HG03045 (cell line): ENCODE measurements at regions not wholly inside any gene's neighbourhood (a gene's known extent, or its start where the extent isn't known, plus 50 kb on each side); places are given as distances from the start of the nearest gene placed in this dataset.

ENCODE experiments used
- ATAC-seq: cut with Tn5 transposase; IDR thresholded peaks from one replicate; pipeline ENCODE4 v1.9.1; 2021; ENCODE audit warnings: mild to moderate bottlenecking, moderate library complexity; ENCODE audit not compliant: unreplicated experiment

DNA sequence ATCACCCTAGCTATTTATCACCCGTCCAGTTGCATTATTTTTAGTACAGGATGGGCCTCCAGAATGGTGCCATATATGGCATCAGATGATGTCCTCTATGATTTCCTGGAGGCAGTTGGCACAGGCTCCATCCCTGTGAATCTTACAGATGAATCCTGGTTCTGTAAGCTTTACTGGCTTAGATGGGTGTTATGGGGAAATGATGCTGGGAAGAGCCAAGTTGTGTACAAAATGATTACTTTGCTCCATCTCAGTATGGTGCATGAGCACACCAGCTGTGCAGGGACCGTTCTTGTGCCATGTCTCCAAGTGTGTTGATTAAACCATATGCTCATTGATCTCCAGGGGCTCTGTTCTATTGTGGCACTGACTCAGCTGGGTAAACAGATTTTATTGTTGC lies 755.7 kb downstream of the TLR4 start:
- no peak for ATAC-seq

DNA sequence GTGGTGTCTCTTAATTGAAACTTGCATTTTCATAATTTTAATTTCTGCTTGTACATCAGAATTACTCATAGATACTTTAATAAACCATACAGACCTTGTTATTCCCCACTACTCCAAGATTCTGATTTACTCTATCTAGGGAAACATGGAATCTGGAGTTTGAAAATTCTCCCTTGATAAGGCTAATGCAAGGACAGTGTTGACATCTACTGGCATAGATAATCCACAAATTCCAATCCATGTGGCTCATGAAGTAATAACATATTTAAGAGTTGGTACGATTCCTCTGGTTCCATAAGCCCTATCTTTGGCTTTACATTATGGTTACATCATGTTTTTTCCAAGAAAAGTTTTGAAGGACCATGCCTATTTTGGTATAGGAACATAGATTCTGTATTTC lies 759.2 kb downstream of the TLR4 start:
- no peak for ATAC-seq

DNA sequence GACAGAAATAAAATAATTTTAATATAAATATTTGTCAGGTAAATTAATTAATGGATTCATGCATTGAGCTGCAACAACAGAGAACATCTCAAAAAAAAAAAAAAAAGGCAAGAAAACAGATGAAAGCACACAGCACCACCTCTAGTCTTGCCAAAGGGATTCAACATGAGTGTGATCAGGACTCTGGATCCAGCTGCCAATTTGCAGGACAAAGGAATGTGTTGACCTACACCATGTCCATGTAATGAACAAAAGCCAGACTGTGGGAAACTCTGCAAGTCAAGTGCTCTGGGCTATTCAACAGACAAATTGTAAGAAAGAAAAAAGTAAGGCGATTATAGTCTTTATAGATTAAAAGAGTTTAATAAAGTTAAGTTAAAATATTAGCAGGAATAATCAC lies 769.3 kb downstream of the TLR4 start:
- ATAC-seq = no peak

DNA sequence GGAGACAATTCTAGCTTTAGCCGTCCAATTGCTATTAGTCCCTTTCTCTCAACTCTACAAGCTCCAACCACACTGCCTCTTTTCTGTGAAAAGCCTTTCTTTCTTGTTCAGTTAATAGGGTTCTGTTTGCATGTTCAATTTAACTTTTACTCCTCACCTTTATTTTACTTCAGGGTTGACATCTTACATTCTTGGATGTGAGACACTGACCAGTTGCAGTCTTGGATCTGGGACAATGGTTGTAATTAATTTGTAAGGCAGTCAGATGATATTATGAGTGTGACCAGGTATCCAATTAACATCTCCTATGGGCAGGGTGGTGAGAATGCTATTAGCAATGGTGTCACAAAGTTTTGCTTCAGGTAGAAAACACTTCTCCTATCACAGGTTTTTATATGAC lies 774.5 kb downstream of the TLR4 start:
- no peak for ATAC-seq

DNA sequence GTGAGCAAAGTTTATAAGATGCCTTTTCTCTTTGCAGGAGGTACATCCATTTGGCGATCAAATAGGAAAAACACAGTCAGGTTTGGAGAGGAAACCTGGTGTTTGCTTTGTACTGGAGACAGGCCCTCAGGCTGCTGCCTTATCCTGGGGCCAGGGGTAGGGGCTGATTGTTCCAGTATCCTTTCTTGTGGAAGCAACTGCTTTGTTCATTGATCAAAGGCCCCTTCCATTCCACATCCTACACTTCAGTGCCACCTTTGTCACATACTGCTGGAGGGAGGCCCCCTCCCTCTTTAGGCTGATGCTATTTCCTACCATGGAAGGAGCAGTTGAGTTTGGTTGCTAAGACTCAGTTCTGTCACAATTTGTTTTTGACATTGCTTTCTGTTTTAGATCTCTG lies 778.1 kb downstream of the TLR4 start:
- ATAC-seq = no peak

DNA sequence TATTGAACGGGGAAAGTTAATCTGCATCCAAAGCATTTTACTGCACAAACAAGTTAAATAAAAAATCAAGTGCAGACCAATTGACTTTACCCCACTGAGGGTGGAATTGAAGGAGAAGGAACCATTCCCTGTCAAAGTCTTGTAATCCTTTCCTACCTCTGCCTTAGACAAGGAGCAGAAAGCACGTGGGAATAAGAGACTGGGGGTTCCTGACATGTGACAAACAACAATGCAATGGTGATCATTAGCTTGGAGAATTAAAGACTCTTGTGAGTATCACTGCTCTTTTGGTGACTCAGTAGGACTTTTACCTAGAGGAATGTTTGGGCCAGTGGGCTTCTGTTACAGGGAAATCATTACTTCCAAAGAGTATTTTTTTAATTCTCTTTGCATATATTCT lies 779.5 kb downstream of the TLR4 start:
- ATAC-seq = no peak

DNA sequence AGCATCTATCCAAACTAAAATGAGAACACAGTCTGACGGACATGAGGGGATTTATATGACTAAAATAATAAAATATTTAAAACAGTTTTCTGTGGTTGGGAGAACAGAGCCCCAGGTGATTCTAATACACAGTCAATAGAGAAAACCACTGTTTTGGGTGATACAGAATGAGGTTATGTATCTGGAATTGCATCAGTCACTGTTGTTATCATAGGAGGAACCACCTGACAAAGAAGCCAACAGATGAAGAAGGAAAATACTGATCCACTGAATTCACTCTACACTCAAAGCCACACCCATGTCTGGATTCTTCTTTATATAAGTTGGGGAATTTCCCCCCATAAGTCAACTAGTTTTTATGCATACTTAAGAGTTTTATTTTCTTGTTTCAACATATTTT lies 799.0 kb downstream of the TLR4 start:
- ATAC-seq = no peak

GRCh38 chr9:118510711-118511110 lies 806.5 kb downstream of the TLR4 start:
- ATAC-seq = no peak

- ATAC-seq = no peak
Measured at GRCh38 chr9:118515947-118516346, 811.7 kb downstream of the TLR4 start.

DNA sequence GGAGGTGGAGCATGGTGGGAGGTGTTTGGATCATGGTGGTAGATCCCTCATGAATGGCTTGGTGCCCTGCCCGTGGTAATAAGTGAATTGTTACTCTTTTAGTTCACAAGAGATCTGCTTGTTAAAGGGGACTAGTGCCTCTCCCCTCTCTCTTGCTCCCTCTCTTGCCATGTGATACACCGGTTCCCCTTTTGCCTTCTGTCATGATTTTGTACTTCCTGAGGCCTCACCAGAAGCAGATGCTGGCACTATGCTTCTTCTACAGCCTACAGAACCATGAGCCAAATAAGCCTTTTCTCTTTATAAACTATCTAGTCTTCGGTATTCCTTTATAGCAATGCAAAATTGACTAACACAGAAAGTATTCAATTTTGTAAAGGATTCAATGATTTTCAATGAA lies 817.1 kb downstream of the TLR4 start:
- no peak for ATAC-seq

DNA sequence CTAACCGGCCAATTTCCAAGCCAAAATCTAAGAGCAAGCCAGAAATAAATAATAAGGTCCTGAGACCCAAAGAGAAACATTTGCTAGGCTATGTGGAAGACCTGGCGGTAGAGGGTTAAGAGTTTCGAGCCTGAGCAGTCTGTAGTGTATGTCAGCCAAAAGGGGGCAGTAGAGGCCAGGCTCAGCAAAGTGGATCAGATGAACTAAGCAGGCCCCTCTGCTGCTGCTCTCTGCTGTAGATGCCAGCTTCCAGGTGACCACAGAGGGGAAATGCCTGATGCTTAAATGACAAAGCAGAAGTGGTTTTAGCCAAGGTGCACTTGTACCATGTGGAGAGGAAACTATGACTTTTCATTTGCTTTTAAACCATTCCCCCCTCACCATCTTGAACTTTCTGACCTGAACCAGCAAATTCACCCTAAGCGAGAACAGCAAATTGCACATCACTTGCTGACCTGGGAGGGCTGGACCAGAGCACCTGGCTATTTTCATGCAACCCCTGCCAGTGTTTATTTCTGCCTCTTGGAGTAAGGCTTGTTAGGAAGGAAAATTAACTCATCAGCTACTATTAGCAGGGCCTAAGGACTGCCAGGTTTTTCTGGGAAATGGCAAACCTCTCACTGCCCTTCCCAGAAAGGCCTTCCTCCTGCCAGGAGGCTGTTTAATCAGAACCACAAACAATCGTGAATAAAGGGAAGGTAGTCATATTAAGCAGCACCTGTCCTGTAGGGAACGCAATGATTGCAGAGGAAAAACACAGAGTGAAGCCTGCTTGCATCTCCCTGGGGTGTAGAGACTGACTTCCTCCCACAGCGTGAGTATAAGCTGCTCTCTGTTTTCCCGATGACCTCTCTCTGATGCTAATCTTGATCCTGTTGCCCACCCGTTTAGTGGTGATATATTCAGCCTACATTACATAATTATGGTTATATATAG lies 818.2 kb downstream of the TLR4 start:
- peak; percentile 84 for ATAC-seq

DNA sequence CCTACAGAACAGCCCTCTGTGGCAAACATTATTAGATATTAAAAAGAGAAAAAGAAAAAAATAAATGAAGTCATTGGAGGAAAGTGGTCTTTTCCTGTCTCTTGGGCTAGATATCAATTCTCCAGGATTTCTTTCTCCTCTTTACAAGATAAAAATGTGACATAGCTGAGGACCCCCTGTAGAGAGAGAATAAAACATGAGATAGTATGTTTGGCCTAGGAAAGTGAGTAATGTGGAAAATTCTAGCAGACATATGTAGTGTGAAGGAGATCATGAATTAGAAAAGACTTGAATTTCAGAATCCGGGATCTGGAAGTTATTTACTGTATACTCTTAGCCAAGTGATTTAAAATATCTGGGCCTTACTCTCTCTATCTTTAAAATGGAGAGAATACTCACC lies 823.1 kb downstream of the TLR4 start:
- no peak for ATAC-seq

DNA sequence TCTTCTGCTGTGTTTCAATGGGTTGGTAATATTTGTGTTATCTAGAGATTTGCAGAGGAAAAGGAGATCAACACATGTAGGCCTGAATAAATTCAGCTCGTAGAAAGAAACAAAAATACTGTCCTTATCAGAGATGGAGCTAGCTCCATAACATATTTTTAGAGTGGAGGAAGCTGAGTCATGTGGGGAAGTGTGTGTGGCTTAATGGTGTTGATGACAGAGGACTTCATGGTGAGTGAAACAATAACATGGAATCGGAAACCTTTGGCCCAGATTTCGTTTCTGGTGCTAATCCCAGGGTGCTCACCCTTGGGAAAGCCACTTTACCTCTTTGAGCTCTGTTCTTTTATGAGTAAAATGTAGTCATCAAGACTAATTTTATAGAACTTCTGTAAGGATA lies 825.0 kb downstream of the TLR4 start:
- ATAC-seq = no peak

DNA sequence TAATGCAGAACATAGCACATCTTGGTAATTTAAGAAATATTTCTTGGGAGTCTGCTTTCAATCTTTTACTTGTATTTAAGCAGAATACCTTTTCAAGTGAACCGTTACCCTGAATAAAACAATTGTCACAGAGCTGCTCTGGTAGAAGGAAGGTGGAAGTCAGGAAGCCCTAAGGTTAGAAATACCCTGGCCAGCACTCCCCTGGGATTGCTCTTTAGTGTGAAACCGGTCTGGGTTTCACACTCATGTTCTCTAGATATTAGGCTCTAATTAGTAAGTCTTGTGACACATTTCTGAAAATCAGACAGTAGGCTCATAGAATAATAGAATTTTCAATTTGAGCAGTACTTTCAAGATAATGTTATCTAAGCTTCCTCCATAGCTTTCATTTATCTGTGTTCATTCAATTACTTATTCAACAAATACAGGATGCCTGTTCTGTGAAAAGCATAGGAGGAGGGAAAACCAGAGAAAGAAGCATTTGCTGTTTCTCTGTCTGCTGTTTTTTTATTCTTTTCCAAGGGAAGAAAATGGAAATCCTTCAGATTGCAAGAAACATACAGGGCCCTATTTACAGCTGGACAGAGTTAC lies 825.5 kb downstream of the TLR4 start:
- ATAC-seq = peak; percentile 73

DNA sequence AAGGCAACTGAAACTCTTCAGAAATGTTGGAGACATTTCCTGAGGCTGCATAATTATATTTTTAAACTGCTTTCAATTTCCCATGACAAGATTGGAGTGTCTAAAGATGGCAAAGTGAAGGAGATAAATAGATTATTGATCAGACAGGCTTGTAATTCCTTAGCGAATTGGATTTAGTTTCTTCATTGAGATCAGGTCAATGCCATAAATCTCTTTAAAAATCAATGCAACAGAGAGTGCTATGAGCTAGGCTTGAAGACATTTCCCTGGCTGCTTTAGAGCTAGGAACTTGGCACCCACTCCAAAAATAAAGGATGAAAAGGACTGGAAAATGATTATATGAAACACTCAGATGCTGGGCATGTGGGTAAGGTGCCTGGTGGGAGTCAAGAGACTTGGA lies 828.4 kb downstream of the TLR4 start:
- ATAC-seq = no peak

DNA sequence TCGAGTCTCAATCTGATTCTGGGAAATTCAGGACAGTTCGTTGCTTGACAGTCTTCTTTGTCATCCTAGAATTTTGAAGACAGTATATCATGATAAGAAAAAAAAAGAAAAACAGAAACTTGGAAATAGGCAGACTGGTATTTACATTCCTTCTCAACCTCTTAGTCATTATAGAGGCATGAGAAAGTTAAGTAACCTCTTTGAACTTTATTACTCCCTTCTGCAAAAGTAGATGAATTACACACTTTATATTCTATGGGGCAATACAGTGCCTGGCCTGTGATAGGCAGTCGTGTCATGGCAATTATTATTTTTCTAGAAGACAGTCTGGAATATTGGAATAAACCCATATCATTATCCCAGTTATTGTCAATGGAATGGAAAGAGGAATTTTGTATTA lies 828.9 kb downstream of the TLR4 start:
- no peak for ATAC-seq

DNA sequence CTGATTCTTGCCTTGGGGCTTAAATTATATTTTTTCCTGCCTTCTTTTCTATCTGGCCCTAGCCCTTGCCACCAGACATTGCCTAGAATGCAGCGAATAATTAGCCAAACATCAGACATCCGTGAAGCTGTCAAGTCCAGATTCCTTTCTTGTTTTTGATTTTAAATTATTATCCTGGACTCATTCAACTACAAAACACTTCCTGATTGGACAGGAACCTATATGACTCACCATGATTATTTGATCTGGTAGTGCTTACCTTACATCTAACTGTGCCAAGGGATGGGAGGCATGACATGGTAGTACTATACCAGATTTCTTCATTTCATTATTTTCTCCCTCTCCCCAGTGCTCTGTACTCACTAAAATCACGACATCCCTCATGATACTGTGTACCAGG lies 829.6 kb downstream of the TLR4 start:
- ATAC-seq = no peak

DNA sequence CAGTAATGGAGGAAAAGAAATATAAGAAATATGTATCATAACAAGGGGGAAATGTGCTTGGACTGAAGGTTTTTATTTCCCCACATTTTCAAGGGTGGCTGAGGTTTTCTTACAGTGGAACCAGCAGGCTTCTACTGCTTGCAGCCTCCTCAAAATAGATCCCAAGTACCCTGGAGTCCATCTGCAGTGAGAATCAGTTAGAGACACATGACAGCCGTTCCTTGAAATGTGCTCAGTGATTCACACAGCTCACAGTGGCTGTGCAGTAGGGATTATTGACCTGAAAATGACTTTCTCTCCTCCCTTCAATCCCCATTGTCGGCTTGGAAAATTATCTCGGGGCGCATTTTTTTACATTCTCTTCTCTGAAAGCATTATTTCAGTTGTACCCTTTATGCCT lies 832.0 kb downstream of the TLR4 start:
- ATAC-seq = no peak

DNA sequence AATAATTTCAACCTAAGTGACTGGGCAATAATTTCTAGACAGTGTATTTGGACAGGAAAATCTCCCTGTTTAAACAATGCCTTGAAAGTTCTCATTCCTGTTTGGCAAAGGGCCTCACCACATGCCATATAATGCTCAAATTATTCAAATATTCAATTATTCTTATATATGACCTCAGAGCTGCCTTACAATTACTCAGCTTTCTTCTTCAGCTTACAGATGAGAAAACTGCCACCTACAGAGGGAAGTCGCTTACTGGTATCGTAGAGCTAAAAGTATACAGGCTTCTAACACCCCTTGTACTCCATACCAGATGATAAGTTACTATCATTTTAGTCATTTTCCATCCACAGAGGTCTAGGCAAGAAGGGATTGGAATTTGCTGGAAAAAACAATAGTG lies 830.3 kb downstream of the BRINP1 start:
- no peak for ATAC-seq

- no peak for ATAC-seq
Measured at GRCh38 chr9:118553465-118553864, 815.8 kb downstream of the BRINP1 start.

GRCh38 chr9:118554987-118555386 lies 814.2 kb downstream of the BRINP1 start:
- ATAC-seq = no peak

- ATAC-seq = no peak
Measured at GRCh38 chr9:118558026-118558425, 811.2 kb downstream of the BRINP1 start.

DNA sequence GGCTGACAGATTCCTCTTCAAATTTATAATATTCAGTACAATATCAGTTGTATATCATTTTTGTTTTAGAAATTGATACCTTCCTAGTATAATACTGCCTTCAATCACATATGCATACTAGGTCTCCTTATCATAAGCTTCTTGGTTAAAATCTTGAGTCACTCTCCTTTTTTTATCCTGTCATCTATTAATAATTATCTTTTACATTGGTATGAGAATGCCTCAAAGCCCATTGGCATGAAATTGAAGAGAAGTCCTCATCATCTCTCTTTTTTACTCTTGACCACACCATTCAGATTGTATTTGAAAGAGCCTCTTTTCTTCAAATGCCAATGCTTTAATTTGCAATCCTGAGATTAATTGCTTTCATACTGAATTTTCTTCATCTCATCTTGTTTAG lies 810.3 kb downstream of the BRINP1 start:
- ATAC-seq = no peak
